CD4-positive, CD25-positive, alpha-beta regulatory T cell (primary cell): ENCODE measurements at regions not wholly inside any gene's neighbourhood (a gene's known extent, or its start where the extent isn't known, plus 50 kb on each side); places are given as distances from the start of the nearest gene placed in this dataset.

Experiments
- ATAC-seq, 2 donors: fragments of 150-1000 bp; cut with Tn5 transposase; one replicate each; pipeline ENCODE4 v1.10.0; 2021; ENCODE audit warnings: low read depth in 2 of 2, moderate number of reproducible peaks in 2 of 2, moderate library complexity in 1 of 2
- DNase-seq, 3 donors: peaks; one replicate each; pipeline versions ENCODE4 v3.0.0 to v3.0.0-alpha.2; 2012 to 2022; ENCODE audit warnings: mixed read lengths in 1 of 3
- H3K27ac ChIP-seq: one replicate; pipeline ENCODE4 v1.7.0; 2013; ENCODE audit warnings: mild to moderate bottlenecking, low read length; ENCODE audit not compliant: insufficient read depth, poor library complexity, severe bottlenecking
- H3K27me3 ChIP-seq: one replicate; pipeline ENCODE4 v1.7.0; 2013; ENCODE audit warnings: low read length; ENCODE audit not compliant: control insufficient read depth, insufficient read depth
- H3K36me3 ChIP-seq: one replicate; pipeline ENCODE4 v1.7.0; 2013; ENCODE audit warnings: mild to moderate bottlenecking, low read length, moderate library complexity; ENCODE audit not compliant: control insufficient read depth, insufficient read depth
- H3K4me1 ChIP-seq: 2 replicates; pipeline ENCODE4 v1.7.0; 2013; ENCODE audit warnings: mild to moderate bottlenecking, low read length; ENCODE audit not compliant: insufficient read depth, control insufficient read depth, poor library complexity, severe bottlenecking
- H3K4me3 ChIP-seq: one replicate; pipeline ENCODE4 v1.7.0; 2013; ENCODE audit warnings: low read depth, mild to moderate bottlenecking, low read length, moderate library complexity
- H3K9me3 ChIP-seq, 2 experiments: 1 replicate in 1 of 2; 2 replicates in 1 of 2; pipeline ENCODE4 v1.7.0; 2013; ENCODE audit warnings: low read length in 2 of 2, mild to moderate bottlenecking in 1 of 2, moderate library complexity in 1 of 2; ENCODE audit not compliant: control insufficient read depth in 2 of 2
- H3K27ac Mint-ChIP-seq, 3 donors: one replicate each; pipeline ENCODE4 v1.8.0; 2020 to 2022; ENCODE audit warnings: mild to moderate bottlenecking in 3 of 3, mixed read lengths in 3 of 3, moderate library complexity in 2 of 3
- H3K27me3 Mint-ChIP-seq: one replicate; pipeline ENCODE4 v1.8.0; 2022; ENCODE audit warnings: mild to moderate bottlenecking, mixed read lengths
- H3K36me3 Mint-ChIP-seq: one replicate; pipeline ENCODE4 v1.8.0; 2020; ENCODE audit warnings: mixed read lengths
- H3K4me1 Mint-ChIP-seq, 4 donors: one replicate each; pipeline ENCODE4 v1.8.0; 2020 to 2022; ENCODE audit warnings: mixed read lengths in 4 of 4, mild to moderate bottlenecking in 1 of 4
- H3K4me3 Mint-ChIP-seq, 4 donors: one replicate each; pipeline ENCODE4 v1.8.0; 2020 to 2022; ENCODE audit warnings: mild to moderate bottlenecking in 4 of 4, mixed read lengths in 4 of 4, moderate library complexity in 3 of 4
- H3K9me3 Mint-ChIP-seq, 7 donors: one replicate each; pipeline ENCODE4 v1.8.0; 2020 to 2022; ENCODE audit warnings: mixed read lengths in 7 of 7, mild to moderate bottlenecking in 3 of 7, moderate library complexity in 2 of 7

- Histone ChIP-seq H3K9me3 (no peaks in the 10 kb centered on the region), H3K27ac (no peak overlapping the region), H3K4me1 (no peaks in the 10 kb centered on the region), H3K27me3 (no peaks in the 10 kb centered on the region), H3K4me3 (no peak overlapping the region), H3K36me3 (no peaks in the 10 kb centered on the region)
- DNase-seq (no peak), ATAC-seq (no peak)
- Mint-ChIP-seq H3K4me1 (no peaks in the 10 kb centered on the region), H3K9me3 (peaks cover 0 to 10% (median 6%) of the 10 kb centered on the region in 7 donors), H3K27me3 (no peaks in the 10 kb centered on the region), H3K27ac (no peak overlapping the region), H3K4me3 (no peak overlapping the region), H3K36me3 (no peaks in the 10 kb centered on the region)
Measured at GRCh38 chr5:29238115-29238514, 1955.4 kb upstream of the CDH6 start.

- Mint-ChIP-seq H3K9me3 (peaks cover 0 to 9% (median 3%) of the 10 kb centered on the region in 7 donors), H3K36me3 (no peaks in the 10 kb centered on the region), H3K27me3 (no peaks in the 10 kb centered on the region), H3K27ac (no peak overlapping the region), H3K4me3 (no peak overlapping the region), H3K4me1 (no peaks in the 10 kb centered on the region)
- no peaks in the 10 kb centered on the region for H3K4me1 ChIP-seq
- H3K9me3 ChIP-seq = peaks cover 4 to 10% of the 10 kb centered on the region in 2 experiments
- H3K27me3 ChIP-seq = no peaks in the 10 kb centered on the region
- no peaks in the 10 kb centered on the region for H3K36me3 ChIP-seq
- no peak overlapping the region for H3K4me3 ChIP-seq
- H3K27ac ChIP-seq = no peak overlapping the region
- ATAC-seq (no peak), DNase-seq (no peak)
Measured at GRCh38 chr5:29231154-29231553, 1962.3 kb upstream of the CDH6 start.

GRCh38 chr5:29230591-29230990 is 1962.9 kb upstream of the CDH6 start:
- H3K27me3 Mint-ChIP-seq = no peaks in the 10 kb centered on the region
- ATAC-seq = no peak
- peaks cover 7 to 10% of the 10 kb centered on the region in 2 experiments for H3K9me3 ChIP-seq

DNA sequence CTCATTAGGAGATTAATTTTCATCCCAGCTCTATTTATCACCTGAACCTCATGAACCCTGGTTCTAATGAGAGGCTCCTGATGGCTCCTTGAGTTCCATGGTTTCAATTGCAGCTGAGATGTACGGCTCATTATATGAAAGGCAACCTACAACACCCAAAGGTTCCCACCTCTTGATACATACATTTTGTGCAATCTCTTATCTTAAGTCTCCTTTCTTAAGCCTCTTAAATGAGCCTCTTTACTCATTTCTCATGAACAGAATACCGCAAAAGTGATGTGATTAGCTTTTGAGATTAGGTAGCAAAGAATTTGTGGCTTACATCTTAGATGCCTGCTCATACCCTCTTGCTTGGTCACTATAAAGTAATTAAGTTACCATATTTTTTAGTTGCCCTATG is 1964.0 kb upstream of the CDH6 start:
- Mint-ChIP-seq H3K27me3 (no peaks in the 10 kb centered on the region), H3K36me3 (no peaks in the 10 kb centered on the region), H3K9me3 (peaks cover 0 to 11% (median 4%) of the 10 kb centered on the region in 7 donors), H3K27ac (no peak overlapping the region), H3K4me1 (no peaks in the 10 kb centered on the region), H3K4me3 (no peak overlapping the region)
- Histone ChIP-seq H3K27ac (no peak overlapping the region), H3K4me1 (no peaks in the 10 kb centered on the region), H3K27me3 (no peaks in the 10 kb centered on the region), H3K4me3 (no peak overlapping the region), H3K36me3 (no peaks in the 10 kb centered on the region), H3K9me3 (peaks cover 7 to 10% of the 10 kb centered on the region in 2 experiments)
- ATAC-seq = no peak
- no peak for DNase-seq

More at GRCh38 chr5:29230591-29230990, 1962.9 kb upstream of the CDH6 start:
- no peak overlapping the region for H3K4me3 ChIP-seq
- H3K4me1 Mint-ChIP-seq = no peaks in the 10 kb centered on the region
- DNase-seq = no peak
- no peak overlapping the region for H3K27ac Mint-ChIP-seq
- H3K36me3 ChIP-seq = no peaks in the 10 kb centered on the region
- peaks cover 0 to 9% (median 4%) of the 10 kb centered on the region in 7 donors for H3K9me3 Mint-ChIP-seq
- H3K4me1 ChIP-seq = no peaks in the 10 kb centered on the region
- H3K27ac ChIP-seq = no peak overlapping the region
- no peak overlapping the region for H3K4me3 Mint-ChIP-seq
- H3K27me3 ChIP-seq = no peaks in the 10 kb centered on the region
- no peaks in the 10 kb centered on the region for H3K36me3 Mint-ChIP-seq

GRCh38 chr5:29218138-29218537 is 1975.3 kb upstream of the CDH6 start:
- Mint-ChIP-seq H3K27me3 (no peaks in the 10 kb centered on the region), H3K9me3 (peaks cover 1 to 15% (median 9%) of the 10 kb centered on the region in 7 donors), H3K36me3 (no peaks in the 10 kb centered on the region), H3K27ac (no peak overlapping the region), H3K4me3 (no peak overlapping the region), H3K4me1 (no peaks in the 10 kb centered on the region)
- DNase-seq (no peak), ATAC-seq (no peak)
- peaks cover 6% of the 10 kb centered on the region in 2 experiments for H3K9me3 ChIP-seq
- H3K27ac ChIP-seq = no peak overlapping the region
- no peaks in the 10 kb centered on the region for H3K4me1 ChIP-seq
- H3K36me3 ChIP-seq = no peaks in the 10 kb centered on the region
- no peak overlapping the region for H3K4me3 ChIP-seq
- H3K27me3 ChIP-seq = no peaks in the 10 kb centered on the region

GRCh38 chr5:29214839-29215238 is 1978.6 kb upstream of the CDH6 start:
- H3K9me3 ChIP-seq = peaks cover 3 to 6% of the 10 kb centered on the region in 2 experiments
- H3K27me3 Mint-ChIP-seq = no peaks in the 10 kb centered on the region
- no peak overlapping the region for H3K27ac ChIP-seq
- no peaks in the 10 kb centered on the region for H3K36me3 ChIP-seq
- no peak for ATAC-seq
- H3K27ac Mint-ChIP-seq = no peak overlapping the region
- peaks cover 3 to 26% (median 10%) of the 10 kb centered on the region in 7 donors for H3K9me3 Mint-ChIP-seq
- no peaks in the 10 kb centered on the region for H3K4me1 Mint-ChIP-seq
- H3K4me1 ChIP-seq = no peaks in the 10 kb centered on the region
- no peaks in the 10 kb centered on the region for H3K27me3 ChIP-seq
- no peak overlapping the region for H3K4me3 Mint-ChIP-seq
- no peak overlapping the region for H3K4me3 ChIP-seq
- DNase-seq = no peak
- H3K36me3 Mint-ChIP-seq = no peaks in the 10 kb centered on the region

DNA sequence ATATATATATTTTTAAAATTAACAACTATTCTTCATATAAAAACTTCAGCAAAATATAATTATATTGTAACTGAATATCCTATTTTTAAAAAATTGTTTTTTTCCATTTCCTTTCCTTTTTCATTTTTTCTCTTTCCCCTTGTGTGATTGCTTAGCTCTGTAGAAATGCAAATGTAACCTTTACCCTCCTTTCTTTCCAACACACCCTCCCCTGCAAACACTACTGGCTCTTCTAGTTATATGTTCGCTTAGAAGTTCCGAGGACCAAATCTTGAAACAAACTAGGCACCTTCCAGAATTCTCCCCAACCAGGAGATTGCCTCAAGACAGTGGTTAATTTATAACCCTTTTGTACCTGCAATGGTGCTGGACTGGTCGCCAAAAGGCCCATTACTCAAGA is 1980.0 kb upstream of the CDH6 start:
- ATAC-seq (no peak), DNase-seq (no peak)
- Mint-ChIP-seq H3K4me1 (no peaks in the 10 kb centered on the region), H3K27ac (no peak overlapping the region), H3K36me3 (no peaks in the 10 kb centered on the region), H3K4me3 (no peak overlapping the region), H3K27me3 (no peaks in the 10 kb centered on the region), H3K9me3 (peaks cover 4 to 17% (median 10%) of the 10 kb centered on the region in 7 donors)
- H3K9me3 ChIP-seq = peaks cover 0 to 6% of the 10 kb centered on the region in 2 experiments
- no peaks in the 10 kb centered on the region for H3K36me3 ChIP-seq
- H3K27ac ChIP-seq = no peak overlapping the region
- no peaks in the 10 kb centered on the region for H3K4me1 ChIP-seq
- no peak overlapping the region for H3K4me3 ChIP-seq
- H3K27me3 ChIP-seq = no peaks in the 10 kb centered on the region

DNA sequence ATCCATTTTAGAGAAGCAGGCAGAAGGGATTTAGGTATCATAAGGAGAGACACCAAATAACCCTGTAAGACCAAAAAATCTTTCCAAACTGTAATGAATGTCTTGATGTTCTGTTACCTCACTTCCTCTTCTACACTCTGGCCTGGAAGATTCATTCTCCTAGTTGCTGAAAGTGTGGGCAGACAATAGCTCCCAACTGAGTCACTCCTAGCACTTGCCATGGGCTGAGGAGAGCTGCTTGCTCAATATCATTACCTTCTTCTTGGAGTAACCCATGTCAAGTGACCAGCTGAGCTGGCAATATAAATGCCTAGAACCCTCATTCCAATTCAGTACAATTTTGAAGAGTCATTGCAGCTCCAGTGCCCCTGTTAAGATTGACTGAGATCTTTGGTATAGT is 1985.5 kb upstream of the CDH6 start:
- H3K27ac ChIP-seq = no peak overlapping the region
- no peak overlapping the region for H3K4me3 Mint-ChIP-seq
- H3K27me3 Mint-ChIP-seq = no peaks in the 10 kb centered on the region
- H3K9me3 ChIP-seq = peaks cover 0 to 7% of the 10 kb centered on the region in 2 experiments
- no peak for ATAC-seq
- H3K9me3 Mint-ChIP-seq = peaks cover 2 to 33% (median 7%) of the 10 kb centered on the region in 7 donors
- H3K36me3 Mint-ChIP-seq = no peaks in the 10 kb centered on the region
- no peaks in the 10 kb centered on the region for H3K27me3 ChIP-seq
- H3K27ac Mint-ChIP-seq = no peak overlapping the region
- no peaks in the 10 kb centered on the region for H3K4me1 Mint-ChIP-seq
- no peaks in the 10 kb centered on the region for H3K36me3 ChIP-seq
- no peak for DNase-seq
- H3K4me1 ChIP-seq = no peaks in the 10 kb centered on the region
- no peak overlapping the region for H3K4me3 ChIP-seq
